H9 (cell line): ENCODE measurements at regions not wholly inside any gene's neighbourhood (a gene's known extent, or its start where the extent isn't known, plus 50 kb on each side); places are given as distances from the start of the nearest gene placed in this dataset.

ENCODE experiments used
- DNase-seq: peaks from one replicate; pipeline ENCODE4 v3.0.0-alpha.2; 2017
- H2AFZ ChIP-seq: one replicate; pipeline ENCODE4 v1.6.1; 2013; ENCODE audit warnings: mild to moderate bottlenecking, low read length, control low read depth, moderate library complexity
- H2AK5ac ChIP-seq: 2 replicates; pipeline ENCODE4 v1.6.1; 2013; ENCODE audit warnings: low read length, control low read depth, mixed read lengths; ENCODE audit not compliant: insufficient read length
- H2BK120ac ChIP-seq: one replicate; pipeline ENCODE4 v1.6.1; 2013; ENCODE audit warnings: low read depth, mild to moderate bottlenecking, low read length, control low read depth, inconsistent platforms; ENCODE audit not compliant: poor library complexity, severe bottlenecking
- H2BK12ac ChIP-seq: 2 replicates; pipeline ENCODE4 v1.6.1; 2013; ENCODE audit warnings: low read length, control low read depth, mixed read lengths, low read depth; ENCODE audit not compliant: insufficient read length
- H2BK15ac ChIP-seq: 2 replicates; pipeline ENCODE4 v1.6.1; 2013; ENCODE audit warnings: low read depth, low read length, control low read depth
- H2BK20ac ChIP-seq: one replicate; pipeline ENCODE4 v1.6.1; 2013; ENCODE audit warnings: low read depth, mild to moderate bottlenecking, low read length, control low read depth, inconsistent platforms; ENCODE audit not compliant: poor library complexity, severe bottlenecking
- H2BK5ac ChIP-seq: 2 replicates; pipeline ENCODE4 v1.6.1; 2013; ENCODE audit warnings: low read length, control low read depth, mixed read lengths; ENCODE audit not compliant: insufficient read length
- H3K14ac ChIP-seq: 2 replicates; pipeline ENCODE4 v1.6.1; 2013; ENCODE audit warnings: low read length, control low read depth; ENCODE audit not compliant: insufficient read depth
- H3K18ac ChIP-seq: 2 replicates; pipeline ENCODE4 v1.6.1; 2013; ENCODE audit warnings: low read depth, mild to moderate bottlenecking, mixed read lengths, low read length, control low read depth; ENCODE audit not compliant: insufficient read length
- H3K23ac ChIP-seq: 2 replicates; pipeline ENCODE4 v1.6.1; 2013; ENCODE audit warnings: low read length, control low read depth, mixed read lengths, low read depth; ENCODE audit not compliant: insufficient read length
- H3K23me2 ChIP-seq: 2 replicates; pipeline ENCODE4 v1.6.1; 2013; ENCODE audit warnings: low read depth, mild to moderate bottlenecking, mixed read lengths, low read length, control low read depth; ENCODE audit not compliant: insufficient read length, poor library complexity, severe bottlenecking
- H3K27ac ChIP-seq: 2 replicates; pipeline ENCODE4 v1.5.1; 2013; ENCODE audit warnings: low read length, control low read depth, mixed read lengths, low read depth; ENCODE audit not compliant: insufficient read length
- H3K27me3 ChIP-seq: 2 replicates; pipeline ENCODE4 v1.6.1; 2013; ENCODE audit warnings: low read length, control low read depth, inconsistent platforms; ENCODE audit not compliant: insufficient read depth
- H3K4ac ChIP-seq: 2 replicates; pipeline ENCODE4 v1.6.1; 2013; ENCODE audit warnings: low read depth, mild to moderate bottlenecking, control low read depth, inconsistent platforms, low read length, moderate library complexity
- H3K4me1 ChIP-seq: 2 replicates; pipeline ENCODE4 v1.6.1; 2013; ENCODE audit warnings: low read length, control low read depth, inconsistent platforms; ENCODE audit not compliant: insufficient read depth
- H3K4me2 ChIP-seq: 2 replicates; pipeline ENCODE4 v1.6.1; 2013; ENCODE audit warnings: low read length, control low read depth, mixed read lengths; ENCODE audit not compliant: insufficient read length, insufficient read depth
- H3K56ac ChIP-seq: 2 replicates; pipeline ENCODE4 v1.6.1; 2013; ENCODE audit warnings: low read depth, mild to moderate bottlenecking, mixed read lengths, low read length, control low read depth; ENCODE audit not compliant: insufficient read length
- H3K79me1 ChIP-seq: 2 replicates; pipeline ENCODE4 v1.6.1; 2013; ENCODE audit warnings: low read depth, mild to moderate bottlenecking, moderate library complexity, low read length, control low read depth, inconsistent platforms; ENCODE audit not compliant: insufficient read depth, poor library complexity, severe bottlenecking
- H3K79me2 ChIP-seq: 2 replicates; pipeline ENCODE4 v1.6.1; 2013; ENCODE audit warnings: low read length, control low read depth, inconsistent platforms; ENCODE audit not compliant: insufficient read depth
- H3K9ac ChIP-seq: 2 replicates; pipeline ENCODE4 v1.6.1; 2013; ENCODE audit warnings: low read length, control low read depth, mixed read lengths; ENCODE audit not compliant: insufficient read length; ENCODE audit errors: extremely low read depth
- H3K9me3 ChIP-seq: one replicate; pipeline ENCODE4 v1.6.1; 2013; ENCODE audit warnings: low read depth, low read length, inconsistent platforms; ENCODE audit not compliant: control insufficient read depth
- H3T11ph ChIP-seq: one replicate; pipeline ENCODE4 v1.6.1; 2013; ENCODE audit warnings: mild to moderate bottlenecking, low read length, control low read depth, inconsistent platforms
- H4K20me1 ChIP-seq: one replicate; pipeline ENCODE4 v1.6.1; 2013; ENCODE audit not compliant: control insufficient read depth, insufficient read length, insufficient read depth
- H4K5ac ChIP-seq: 2 replicates; pipeline ENCODE4 v1.6.1; 2013; ENCODE audit warnings: low read depth, mild to moderate bottlenecking, mixed read lengths, low read length, control low read depth; ENCODE audit not compliant: insufficient read length
- H4K8ac ChIP-seq: replicated peaks from 2 replicates; pipeline ENCODE4 v1.6.1; 2013; ENCODE audit warnings: low read length, control low read depth, mixed read lengths, low read depth; ENCODE audit not compliant: insufficient read length
- H4K91ac ChIP-seq: 2 replicates; pipeline ENCODE4 v1.6.1; 2013; ENCODE audit warnings: low read depth, mild to moderate bottlenecking, moderate library complexity, mixed read lengths, low read length, control low read depth; ENCODE audit not compliant: insufficient read length
- H3K27ac Mint-ChIP-seq, 3 experiments: 2 replicates in 2 of 3; 3 replicates in 1 of 3; pipeline ENCODE4 v1.8.0; 2020 to 2021; ENCODE audit warnings: mixed read lengths in 3 of 3, mild to moderate bottlenecking in 1 of 3, moderate library complexity in 1 of 3
- H3K27me3 Mint-ChIP-seq: 2 replicates; pipeline ENCODE4 v1.8.0; 2021; ENCODE audit warnings: low read depth, mild to moderate bottlenecking, moderate library complexity, mixed read lengths
- H3K36me3 Mint-ChIP-seq, 3 experiments: 2 replicates in 2 of 3; 3 replicates in 1 of 3; pipeline ENCODE4 v1.8.0; 2020 to 2021; ENCODE audit warnings: low read depth in 3 of 3, mixed read lengths in 3 of 3; ENCODE audit not compliant: insufficient read depth in 1 of 3
- H3K4me1 Mint-ChIP-seq, 2 experiments: 2 replicates each; pipeline ENCODE4 v1.8.0; 2020; ENCODE audit warnings: mixed read lengths in 2 of 2
- H3K4me3 Mint-ChIP-seq, 2 experiments: 2 replicates in 1 of 2; 3 replicates in 1 of 2; pipeline ENCODE4 v1.8.0; 2020 to 2021; ENCODE audit warnings: mild to moderate bottlenecking in 2 of 2, mixed read lengths in 2 of 2, moderate library complexity in 1 of 2
- H3K9me3 Mint-ChIP-seq, 2 experiments: 2 replicates in 1 of 2; 3 replicates in 1 of 2; pipeline ENCODE4 v1.8.0; 2020; ENCODE audit warnings: mild to moderate bottlenecking in 2 of 2, mixed read lengths in 2 of 2, moderate library complexity in 1 of 2
- WGBS: extraction: QIAGEN DNeasy Blood & Tissue Kit; methylation state at CpG from one replicate; pipeline ENCODE4 v1.1.7; 2013; ENCODE audit warnings: missing lambda C conversion rate, low lambda C conversion rate, mixed read lengths; ENCODE audit not compliant: insufficient read length; ENCODE audit errors: extremely low coverage; 5-methylcytosine and 5-hydroxymethylcytosine counted together
- TF ChIP-seq, protein P1 (sequence below): fragments of 200-600 bp; sonication (generic); conservative IDR thresholded peaks from 3 replicates; pipeline ENCODE4 v1.8.0; 2021; ENCODE audit warnings: antibody characterized with exemption, mild to moderate bottlenecking

DNA sequence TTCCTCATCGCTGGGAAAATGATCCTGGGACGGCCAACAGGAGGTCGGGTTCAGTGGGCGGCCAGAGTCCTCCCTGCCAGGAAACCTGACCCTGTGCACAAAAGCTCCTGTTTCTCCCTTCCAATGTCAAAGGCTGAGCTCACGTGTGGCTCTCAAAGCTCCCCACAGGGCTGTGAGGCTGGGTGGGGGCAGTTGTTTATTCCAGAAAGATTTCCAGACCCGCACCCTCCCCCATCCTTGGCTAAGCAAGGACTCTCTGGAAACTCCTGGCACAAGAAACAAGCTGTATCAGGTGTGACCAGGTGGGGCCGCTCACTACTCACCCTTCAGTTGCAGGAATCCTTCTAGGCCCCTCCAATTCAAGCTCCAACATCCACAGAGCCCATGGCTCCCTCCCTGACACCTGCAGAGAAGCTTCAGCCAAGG, 131.9 kb downstream of the SHANK2 start:
- Histone ChIP-seq H4K91ac (no peak overlapping the region), H2AK5ac (no peak overlapping the region), H3K4me1 (no peaks in the 10 kb centered on the region; the same call in 1 of the 2 replicates), H4K5ac (no peak overlapping the region), H3K9me3 (no peaks in the 10 kb centered on the region), H2AFZ (no peak overlapping the region), H3K9ac (no peak overlapping the region), H3K79me2 (no peaks in the 10 kb centered on the region), H3T11ph (no peak overlapping the region), H2BK20ac (no peak overlapping the region), H3K18ac (no peak overlapping the region), H3K79me1 (no peaks in the 10 kb centered on the region), H3K27me3 (no peaks in the 10 kb centered on the region), H3K4ac (no peak overlapping the region), H4K20me1 (no peaks in the 10 kb centered on the region), H3K14ac (no peak overlapping the region), H4K8ac (no peak overlapping the region), H2BK120ac (no peak overlapping the region), H2BK5ac (no peak overlapping the region), H3K23ac (no peak overlapping the region), H2BK12ac (no peak overlapping the region), H3K4me2 (no peak overlapping the region), H3K27ac (no peak overlapping the region), H3K56ac (no peak overlapping the region), H3K23me2 (no peaks in the 10 kb centered on the region), H2BK15ac (no peak overlapping the region)
- no CpG with 5 or more reads among the region's 7 CpGs for WGBS
- DNase-seq, result peak; percentile 87
- H3K4me3 Mint-ChIP-seq, result no peak overlapping the region
- peak overlapping the region in 2 of 3 experiments; percentile 68 to 77; a peak in 2 of 7 replicates for H3K27ac Mint-ChIP-seq
- TF ChIP-seq, protein P1, sequence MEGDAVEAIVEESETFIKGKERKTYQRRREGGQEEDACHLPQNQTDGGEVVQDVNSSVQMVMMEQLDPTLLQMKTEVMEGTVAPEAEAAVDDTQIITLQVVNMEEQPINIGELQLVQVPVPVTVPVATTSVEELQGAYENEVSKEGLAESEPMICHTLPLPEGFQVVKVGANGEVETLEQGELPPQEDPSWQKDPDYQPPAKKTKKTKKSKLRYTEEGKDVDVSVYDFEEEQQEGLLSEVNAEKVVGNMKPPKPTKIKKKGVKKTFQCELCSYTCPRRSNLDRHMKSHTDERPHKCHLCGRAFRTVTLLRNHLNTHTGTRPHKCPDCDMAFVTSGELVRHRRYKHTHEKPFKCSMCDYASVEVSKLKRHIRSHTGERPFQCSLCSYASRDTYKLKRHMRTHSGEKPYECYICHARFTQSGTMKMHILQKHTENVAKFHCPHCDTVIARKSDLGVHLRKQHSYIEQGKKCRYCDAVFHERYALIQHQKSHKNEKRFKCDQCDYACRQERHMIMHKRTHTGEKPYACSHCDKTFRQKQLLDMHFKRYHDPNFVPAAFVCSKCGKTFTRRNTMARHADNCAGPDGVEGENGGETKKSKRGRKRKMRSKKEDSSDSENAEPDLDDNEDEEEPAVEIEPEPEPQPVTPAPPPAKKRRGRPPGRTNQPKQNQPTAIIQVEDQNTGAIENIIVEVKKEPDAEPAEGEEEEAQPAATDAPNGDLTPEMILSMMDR, result peak; percentile 86
- H3K9me3 Mint-ChIP-seq, result peaks cover 2 to 4% of the 10 kb centered on the region in 2 experiments; a peak in 2 of 5 replicates
- no peaks in the 10 kb centered on the region for H3K27me3 Mint-ChIP-seq
- H3K36me3 Mint-ChIP-seq, result peaks cover 13 to 20% (median 16%) of the 10 kb centered on the region in 3 experiments
- H3K4me1 Mint-ChIP-seq, result peaks cover 12 to 17% of the 10 kb centered on the region in 2 experiments
